Uterus (tissue), 3 donors: ENCODE measurements at regions not wholly inside any gene's neighbourhood (a gene's known extent, or its start where the extent isn't known, plus 50 kb on each side); places are given as distances from the start of the nearest gene placed in this dataset.
"Not testable (repeated sequence)": the region's sequence is repeated elsewhere in the genome, so short reads cannot be mapped to it uniquely, and the experiment has no call there.

Source experiments
- DNase-seq, 2 donors: peaks; one replicate each; pipeline ENCODE4 v3.0.0-alpha.2; 2019 to 2020
- H3K27ac ChIP-seq, 2 donors: fragments of 200-600 bp; sonication (generic); 1 replicate in 1 of 2; 2 replicates in 1 of 2; pipeline ENCODE4 v1.5.1; 2016 to 2018
- H3K27me3 ChIP-seq, 2 donors: fragments of 200-600 bp; sonication (generic); one replicate each; pipeline ENCODE4 v1.5.1; 2018 to 2019; ENCODE audit warnings: control low read depth in 1 of 2
- H3K36me3 ChIP-seq, 2 donors: fragments of 200-600 bp; sonication (generic); one replicate each; pipeline ENCODE4 v1.5.1; 2019; ENCODE audit warnings: control low read depth in 1 of 2
- H3K4me1 ChIP-seq, 2 donors: fragments of 200-600 bp; sonication (generic); one replicate each; pipeline ENCODE4 v1.5.1; 2018 to 2019; ENCODE audit warnings: control low read depth in 1 of 2
- H3K4me3 ChIP-seq, 2 donors: fragments of 200-600 bp; sonication (generic); 1 replicate in 1 of 2; 2 replicates in 1 of 2; pipeline ENCODE4 v1.5.1; 2018 to 2019; ENCODE audit warnings: mild to moderate bottlenecking in 1 of 2
- H3K9me3 ChIP-seq, 2 donors: fragments of 200-600 bp; sonication (generic); one replicate each; pipeline ENCODE4 v1.5.1; 2019; ENCODE audit warnings: control low read depth in 1 of 2
- POLR2A ChIP-seq, 2 donors: fragments of 450-650 bp; IDR thresholded peaks; one replicate each; pipeline ENCODE4 v1.6.1; 2016; ENCODE audit warnings: antibody characterized with exemption in 2 of 2, mild to moderate bottlenecking in 1 of 2, moderate library complexity in 1 of 2
- intact Hi-C: fragments of 100-400 bp; cut with DNase I; formaldehyde crosslinking; loops from one replicate; pipeline ENCODE4 v1.15.1; 2023; ENCODE audit warnings: low total_unique reads
- TF ChIP-seq, protein P1 (sequence below), 4 experiments: fragments of 200-600 bp in 2 of 4; fragments of 450-650 bp in 2 of 4; sonication (generic) in 2 of 4; IDR thresholded peaks; one replicate each; pipeline ENCODE4 v1.5.1; 2016 to 2019; ENCODE audit warnings: antibody characterized with exemption in 4 of 4, mild to moderate bottlenecking in 2 of 4, moderate library complexity in 1 of 4
- donor health status: DM: yes; HTN: yes; CAD: no.

DNA sequence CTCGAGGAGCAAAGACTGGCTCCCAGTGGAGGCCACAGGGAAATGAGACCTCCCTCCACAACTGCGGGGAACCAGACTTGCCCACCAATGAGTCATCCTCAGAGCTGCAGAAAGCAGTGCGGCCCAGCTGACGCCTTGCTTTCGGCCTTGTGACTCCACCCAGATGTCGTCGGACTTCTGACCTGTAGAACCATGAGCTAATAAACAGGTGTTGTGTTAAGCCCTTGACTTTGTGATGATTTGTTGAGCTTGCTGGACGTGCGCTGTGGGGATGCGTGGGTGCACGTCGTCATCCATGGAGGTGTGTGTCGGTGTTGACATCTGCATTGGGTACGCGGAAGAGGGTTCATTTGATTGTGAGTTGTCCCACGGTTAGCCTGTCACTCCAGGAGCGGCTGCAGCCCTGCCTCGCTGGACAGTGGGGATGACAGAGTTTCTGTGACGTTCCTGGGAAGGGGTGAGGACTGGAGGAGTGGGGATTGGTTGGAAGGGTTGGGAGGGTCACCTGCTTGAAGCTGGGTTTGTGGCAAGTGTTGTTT lies 154.1 kb downstream of the SH3BP4 start:
- Histone ChIP-seq H3K27ac (no peak overlapping the region), H3K36me3 (no peaks in the 10 kb centered on the region), H3K4me1 (no peaks in the 10 kb centered on the region), H3K27me3 (no peaks in the 10 kb centered on the region), H3K9me3 (no peaks in the 10 kb centered on the region), H3K4me3 (no peak overlapping the region)
- TF ChIP-seq, protein P1, sequence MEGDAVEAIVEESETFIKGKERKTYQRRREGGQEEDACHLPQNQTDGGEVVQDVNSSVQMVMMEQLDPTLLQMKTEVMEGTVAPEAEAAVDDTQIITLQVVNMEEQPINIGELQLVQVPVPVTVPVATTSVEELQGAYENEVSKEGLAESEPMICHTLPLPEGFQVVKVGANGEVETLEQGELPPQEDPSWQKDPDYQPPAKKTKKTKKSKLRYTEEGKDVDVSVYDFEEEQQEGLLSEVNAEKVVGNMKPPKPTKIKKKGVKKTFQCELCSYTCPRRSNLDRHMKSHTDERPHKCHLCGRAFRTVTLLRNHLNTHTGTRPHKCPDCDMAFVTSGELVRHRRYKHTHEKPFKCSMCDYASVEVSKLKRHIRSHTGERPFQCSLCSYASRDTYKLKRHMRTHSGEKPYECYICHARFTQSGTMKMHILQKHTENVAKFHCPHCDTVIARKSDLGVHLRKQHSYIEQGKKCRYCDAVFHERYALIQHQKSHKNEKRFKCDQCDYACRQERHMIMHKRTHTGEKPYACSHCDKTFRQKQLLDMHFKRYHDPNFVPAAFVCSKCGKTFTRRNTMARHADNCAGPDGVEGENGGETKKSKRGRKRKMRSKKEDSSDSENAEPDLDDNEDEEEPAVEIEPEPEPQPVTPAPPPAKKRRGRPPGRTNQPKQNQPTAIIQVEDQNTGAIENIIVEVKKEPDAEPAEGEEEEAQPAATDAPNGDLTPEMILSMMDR (IDR thresholded peaks at IDR 0.05) = no peak
- TF ChIP-seq POLR2A (IDR thresholded peaks at IDR 0.05) = no peak
- intact Hi-C loops = loop anchor here (5.0 to 10.0 kb wide), 2 partner anchors 221 to 554 kb away; no protein-coding TSS in a partner anchor
- DNase-seq = no peak

DNA sequence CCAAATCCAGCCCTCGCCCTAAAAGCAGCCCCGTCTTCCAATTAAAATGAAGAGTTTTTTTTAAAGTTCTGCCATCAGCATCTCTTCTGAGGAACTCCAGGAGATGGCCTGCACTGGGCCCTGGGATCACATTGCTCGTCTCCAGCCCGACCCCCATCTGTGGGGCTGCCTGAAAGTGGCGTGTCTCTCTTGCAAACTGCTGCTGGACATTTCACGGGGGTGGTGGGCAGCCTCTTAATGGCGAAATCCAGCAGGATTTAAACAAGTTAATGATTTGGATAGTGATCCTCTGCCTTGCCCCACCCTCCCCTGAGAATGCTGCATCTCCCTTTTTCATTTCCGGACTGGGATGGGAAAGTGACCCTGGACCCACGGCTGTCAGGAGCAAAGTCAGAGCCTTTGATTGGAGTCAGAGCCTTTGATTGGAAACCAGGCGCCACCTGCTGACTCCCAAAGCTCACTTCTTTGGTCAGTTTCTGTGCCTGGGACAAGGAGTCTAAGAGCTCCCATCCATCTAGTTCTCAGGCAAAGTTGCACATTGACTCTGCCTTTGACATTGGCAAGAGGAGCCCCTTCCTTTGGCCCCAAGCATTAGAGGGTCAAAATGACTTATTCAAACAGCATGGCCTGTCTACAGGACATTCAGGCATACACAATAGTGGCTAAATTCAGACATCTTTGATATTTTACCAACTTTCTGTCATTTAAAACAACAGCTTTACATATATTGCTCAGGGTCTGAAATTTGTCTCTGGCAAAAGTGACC lies 155.2 kb downstream of the SH3BP4 start:
- intact Hi-C loops = loop anchor here (5.0 to 10.0 kb wide), 2 partner anchors 222 to 555 kb away; no protein-coding TSS in a partner anchor
- TF ChIP-seq, protein P1 (IDR thresholded peaks at IDR 0.05) = peak; percentile 51 to 76 (median 72)
- no peak for TF ChIP-seq POLR2A (IDR thresholded peaks at IDR 0.05)
- peak; percentile 58 to 63 for DNase-seq

GRCh38 chr2:235107640-235107951 lies 155.8 kb downstream of the SH3BP4 start:
- Histone ChIP-seq H3K4me3 (no peak overlapping the region), H3K36me3 (no peaks in the 10 kb centered on the region), H3K27ac (no peak overlapping the region), H3K4me1 (no peaks in the 10 kb centered on the region), H3K27me3 (no peaks in the 10 kb centered on the region), H3K9me3 (no peaks in the 10 kb centered on the region)
- TF ChIP-seq POLR2A (IDR thresholded peaks at IDR 0.05) = no peak
- TF ChIP-seq, protein P1 (IDR thresholded peaks at IDR 0.05) = no peak
- no peak for DNase-seq
- intact Hi-C loops = loop anchor here (5.0 to 10.0 kb wide), 2 partner anchors 223 to 555 kb away; no protein-coding TSS in a partner anchor

More for the DNA sequence above, 155.2 kb downstream of the SH3BP4 start:
- Histone ChIP-seq H3K27me3 (no peaks in the 10 kb centered on the region), H3K9me3 (no peaks in the 10 kb centered on the region), H3K36me3 (no peaks in the 10 kb centered on the region), H3K4me1 (no peaks in the 10 kb centered on the region), H3K27ac (no peak overlapping the region), H3K4me3 (no peak overlapping the region)

- H3K27ac ChIP-seq, DNase-seq, H3K27me3 ChIP-seq, H3K36me3 ChIP-seq, H3K4me3 ChIP-seq, H3K9me3 ChIP-seq, H3K4me1 ChIP-seq: not testable (repeated sequence)
- intact Hi-C loops = loop anchor here (5.0 to 10.0 kb wide), 2 partner anchors 225 to 557 kb away; no protein-coding TSS in a partner anchor
Observed at GRCh38 chr2:235109561-235109960, 157.7 kb downstream of the SH3BP4 start.

DNA sequence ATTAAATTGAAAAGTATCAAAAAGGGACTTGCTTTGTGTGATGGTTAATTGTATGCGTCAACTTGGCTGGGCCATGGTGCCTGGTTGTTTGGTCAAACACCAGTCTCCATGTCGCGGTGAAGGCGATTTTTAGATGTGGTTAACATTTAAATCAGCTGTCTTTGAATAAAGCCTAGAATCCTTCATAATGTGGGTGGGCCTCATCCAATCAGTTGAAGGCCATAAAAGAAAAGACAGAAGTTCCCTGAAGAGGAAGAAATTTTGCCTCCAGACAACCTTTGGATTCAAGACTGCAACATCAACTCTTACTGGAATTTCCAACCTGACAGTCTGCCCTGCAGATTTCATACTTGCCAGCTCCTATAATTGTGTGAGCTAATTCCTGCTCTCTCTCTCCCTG lies 160.5 kb downstream of the SH3BP4 start:
- no peak for DNase-seq
- intact Hi-C loops = no loop called here
- Histone ChIP-seq H3K4me1 (no peaks in the 10 kb centered on the region), H3K36me3 (no peaks in the 10 kb centered on the region), H3K4me3 (no peak overlapping the region), H3K27ac (no peak overlapping the region), H3K9me3 (no peaks in the 10 kb centered on the region), H3K27me3 (no peaks in the 10 kb centered on the region)
- TF ChIP-seq, protein P1 (IDR thresholded peaks at IDR 0.05) = no peak
- TF ChIP-seq POLR2A (IDR thresholded peaks at IDR 0.05) = no peak
